ENCODE measurements at regions not wholly inside any gene's neighbourhood (a gene's known extent, or its start where the extent isn't known, plus 50 kb on each side); places are given as distances from the start of the nearest gene placed in this dataset.

DNA sequence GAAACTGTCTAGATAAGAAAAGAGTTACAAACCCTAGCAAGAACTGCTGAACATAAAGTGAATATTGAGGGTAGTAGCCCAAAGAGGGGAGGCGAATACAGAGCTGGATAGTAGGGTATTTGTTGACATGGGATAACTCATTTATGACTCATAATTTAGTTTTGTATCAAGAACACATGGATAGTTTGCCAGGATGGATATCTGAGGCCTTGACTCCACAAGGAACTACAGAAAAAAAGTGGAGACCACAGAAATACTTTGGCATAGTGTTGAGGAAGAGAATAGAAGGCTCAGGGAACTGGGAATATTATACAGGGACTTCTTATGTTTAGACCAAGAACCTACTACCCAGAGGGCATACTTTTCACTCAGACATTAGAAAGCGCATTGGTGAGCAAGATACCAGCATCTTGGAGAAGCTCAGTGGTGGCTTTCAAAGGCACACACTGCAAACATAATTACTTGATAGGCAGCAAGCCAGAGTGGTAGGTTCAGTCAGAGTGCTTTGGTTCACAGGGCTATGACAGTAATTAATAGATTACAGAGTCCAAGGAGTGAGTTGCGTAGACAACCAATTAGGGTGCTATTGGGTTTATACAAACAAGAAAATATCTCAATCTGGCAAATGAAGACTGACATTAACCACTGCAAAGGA, 51.9 kb upstream of the ZBTB7C start:
- Histone ChIP-seq H3K4me1 (no peaks in the 10 kb centered on the region), H3K27me3 (no peaks in the 10 kb centered on the region), H3K9me3 (no peaks in the 10 kb centered on the region), H3K4me3 (no peak overlapping the region), H3K36me3 (no peaks in the 10 kb centered on the region), H3K27ac (no peak overlapping the region)
- 43 to 85% methylated on average over 3 of the region's 3 CpGs for WGBS, 2 donors
- intact Hi-C loops (cut with DNase I), result no loop called here
- no peak for DNase-seq
- no peak for TF ChIP-seq POLR2AphosphoS5 (IDR thresholded peaks at IDR 0.05)
- no peak for TF ChIP-seq EP300 (IDR thresholded peaks at IDR 0.05)
- TF ChIP-seq, protein P1, sequence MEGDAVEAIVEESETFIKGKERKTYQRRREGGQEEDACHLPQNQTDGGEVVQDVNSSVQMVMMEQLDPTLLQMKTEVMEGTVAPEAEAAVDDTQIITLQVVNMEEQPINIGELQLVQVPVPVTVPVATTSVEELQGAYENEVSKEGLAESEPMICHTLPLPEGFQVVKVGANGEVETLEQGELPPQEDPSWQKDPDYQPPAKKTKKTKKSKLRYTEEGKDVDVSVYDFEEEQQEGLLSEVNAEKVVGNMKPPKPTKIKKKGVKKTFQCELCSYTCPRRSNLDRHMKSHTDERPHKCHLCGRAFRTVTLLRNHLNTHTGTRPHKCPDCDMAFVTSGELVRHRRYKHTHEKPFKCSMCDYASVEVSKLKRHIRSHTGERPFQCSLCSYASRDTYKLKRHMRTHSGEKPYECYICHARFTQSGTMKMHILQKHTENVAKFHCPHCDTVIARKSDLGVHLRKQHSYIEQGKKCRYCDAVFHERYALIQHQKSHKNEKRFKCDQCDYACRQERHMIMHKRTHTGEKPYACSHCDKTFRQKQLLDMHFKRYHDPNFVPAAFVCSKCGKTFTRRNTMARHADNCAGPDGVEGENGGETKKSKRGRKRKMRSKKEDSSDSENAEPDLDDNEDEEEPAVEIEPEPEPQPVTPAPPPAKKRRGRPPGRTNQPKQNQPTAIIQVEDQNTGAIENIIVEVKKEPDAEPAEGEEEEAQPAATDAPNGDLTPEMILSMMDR (IDR thresholded peaks at IDR 0.05), result no peak
- TF ChIP-seq POLR2A (IDR thresholded peaks at IDR 0.05), result no peak

DNA sequence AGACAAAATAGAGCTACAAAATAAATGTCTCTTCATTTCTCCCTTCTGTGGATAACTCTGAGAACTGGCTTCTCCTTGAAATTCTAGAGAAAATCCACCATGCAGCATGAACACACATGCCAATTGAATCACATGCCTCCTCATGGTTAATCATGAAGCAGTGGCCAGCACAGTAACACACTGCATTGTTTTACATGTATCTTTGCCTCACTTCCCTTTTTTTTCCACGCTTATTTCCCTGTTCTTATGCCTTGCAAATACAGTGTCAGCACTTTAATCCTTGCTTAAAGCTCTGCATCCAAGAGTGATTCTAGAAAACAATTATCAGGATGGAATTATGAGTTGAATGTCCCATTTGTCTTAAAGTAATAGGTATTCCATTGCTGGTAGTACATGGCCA, 50.3 kb upstream of the ZBTB7C start:
- no peaks in the 10 kb centered on the region for H3K9me3 ChIP-seq
- H3K27me3 ChIP-seq, result no peaks in the 10 kb centered on the region
- intact Hi-C loops (cut with DNase I), result no loop called here
- peak in 1 of 4 donors; percentile 26 for TF ChIP-seq POLR2AphosphoS5 (IDR thresholded peaks at IDR 0.05)
- no peak for TF ChIP-seq EP300 (IDR thresholded peaks at IDR 0.05)
- H3K4me3 ChIP-seq, result no peak overlapping the region
- H3K4me1 ChIP-seq, result no peaks in the 10 kb centered on the region
- WGBS, 2 donors, result 45 to 67% methylated on average over 1 of the region's 1 CpG
- H3K27ac ChIP-seq, result no peak overlapping the region
- H3K36me3 ChIP-seq, result no peaks in the 10 kb centered on the region
- no peak for DNase-seq

DNA sequence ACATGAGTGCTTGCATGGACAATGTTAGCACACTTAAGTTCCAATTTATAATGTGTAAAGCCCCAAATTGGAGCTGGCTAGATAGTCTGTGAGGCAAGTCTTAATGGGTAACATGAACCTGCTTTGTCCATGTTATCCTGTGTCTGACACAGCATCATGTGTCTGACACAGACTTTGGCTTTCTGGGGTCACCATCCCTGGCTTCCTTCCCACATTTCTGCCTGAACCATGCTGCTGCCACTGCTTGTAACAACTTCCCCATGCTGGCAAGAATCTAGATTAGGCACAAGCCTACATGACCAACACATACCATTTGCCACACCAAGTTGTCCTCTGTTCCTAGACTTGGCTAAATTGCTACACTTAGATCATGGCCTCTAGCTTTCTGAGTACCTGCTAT, 49.8 kb upstream of the ZBTB7C start:
- no peaks in the 10 kb centered on the region for H3K27me3 ChIP-seq
- intact Hi-C loops (cut with DNase I), result no loop called here
- H3K4me3 ChIP-seq, result no peak overlapping the region
- DNase-seq, result no peak
- no peaks in the 10 kb centered on the region for H3K4me1 ChIP-seq
- no peaks in the 10 kb centered on the region for H3K36me3 ChIP-seq
- no peaks in the 10 kb centered on the region for H3K9me3 ChIP-seq
- no peak for TF ChIP-seq POLR2A (IDR thresholded peaks at IDR 0.05)
- TF ChIP-seq, protein P1 (IDR thresholded peaks at IDR 0.05), result no peak
- TF ChIP-seq POLR2AphosphoS5 (IDR thresholded peaks at IDR 0.05), result no peak
- TF ChIP-seq EP300 (IDR thresholded peaks at IDR 0.05), result no peak
- no peak overlapping the region for H3K27ac ChIP-seq

Small RNAs in the stretch of these regions (small RNA-seq; reads per million reads assigned to genes)
- 0 reads per million in 3 donors for gene AC024288.1
- gene RNA5SP456, result 0 reads per million in 3 donors

All from sigmoid colon (tissue), 6 donors.